OCI-LY3 (cell line): ENCODE measurements at regions not wholly inside any gene's neighbourhood (a gene's known extent, or its start where the extent isn't known, plus 50 kb on each side); places are given as distances from the start of the nearest gene placed in this dataset.

Source experiments
- H2AFZ ChIP-seq: fragments of 200-600, 300-600 bp; shearing (Covaris generic); 2 replicates; pipeline ENCODE4 v1.6.0; 2014; ENCODE audit warnings: antibody characterized with exemption, low read depth, low read length
- H3K27ac ChIP-seq: fragments of 200-600, 300-600 bp; sonication (generic); 2 replicates; pipeline ENCODE4 v1.5.1; 2014; ENCODE audit warnings: mild to moderate bottlenecking, low read length, moderate library complexity, mixed read lengths
- H3K27me3 ChIP-seq: fragments of 200-600, 300-600 bp; sonication (generic); 2 replicates; pipeline ENCODE4 v1.6.1; 2014; ENCODE audit warnings: low read depth, low read length, mixed read lengths
- H3K36me3 ChIP-seq: fragments of 200-600, 300-600 bp; sonication (generic); replicated peaks from 2 replicates; pipeline ENCODE3; 2014; ENCODE audit warnings: low read depth, low read length, mixed read lengths
- H3K4me1 ChIP-seq: fragments of 300-600, 200-600 bp; sonication (generic); 2 replicates; pipeline ENCODE4 v1.6.1; 2014; ENCODE audit warnings: low read length, mixed read lengths
- H3K4me2 ChIP-seq: fragments of 200-600, 300-600 bp; sonication (generic); 2 replicates; pipeline ENCODE4 v1.6.1; 2014; ENCODE audit warnings: low read length, mixed read lengths
- H3K4me3 ChIP-seq: fragments of 300-600, 200-600 bp; sonication (generic); 2 replicates; pipeline ENCODE4 v1.5.1; 2014; ENCODE audit warnings: antibody characterized with exemption, mild to moderate bottlenecking, low read length, moderate library complexity
- H3K79me2 ChIP-seq: fragments of 300-600, 200-600 bp; shearing (Covaris generic); 2 replicates; pipeline ENCODE4 v1.6.1; 2014; ENCODE audit warnings: mild to moderate bottlenecking, low read length, mixed read lengths
- H3K9ac ChIP-seq: fragments of 300-600, 200-600 bp; shearing (Covaris generic); 2 replicates; pipeline ENCODE4 v1.6.0; 2014; ENCODE audit warnings: mild to moderate bottlenecking, low read length, moderate library complexity
- H3K9me3 ChIP-seq: fragments of 200-600, 300-600 bp; shearing (Covaris generic); 2 replicates; pipeline ENCODE4 v1.6.1; 2014; ENCODE audit warnings: low read length, mixed read lengths; ENCODE audit not compliant: insufficient read depth
- H4K20me1 ChIP-seq: fragments of 200-600, 300-600 bp; sonication (generic); 2 replicates; pipeline ENCODE4 v1.6.1; 2016; ENCODE audit warnings: low read length, mixed read lengths; ENCODE audit not compliant: insufficient read depth
- EZH2phosphoT487 ChIP-seq: fragments of 200-600 bp; shearing (Covaris generic); IDR thresholded peaks from 2 replicates; pipeline ENCODE4 v1.6.1; 2018; ENCODE audit warnings: antibody characterized with exemption, mixed run types, low read depth
- TF ChIP-seq, protein P1 (sequence below): fragments of 200-600, 300-600 bp; sonication (generic); IDR thresholded peaks from 2 replicates; pipeline ENCODE4 v1.5.1; 2014; ENCODE audit warnings: antibody characterized with exemption, low read length, low read depth

DNA sequence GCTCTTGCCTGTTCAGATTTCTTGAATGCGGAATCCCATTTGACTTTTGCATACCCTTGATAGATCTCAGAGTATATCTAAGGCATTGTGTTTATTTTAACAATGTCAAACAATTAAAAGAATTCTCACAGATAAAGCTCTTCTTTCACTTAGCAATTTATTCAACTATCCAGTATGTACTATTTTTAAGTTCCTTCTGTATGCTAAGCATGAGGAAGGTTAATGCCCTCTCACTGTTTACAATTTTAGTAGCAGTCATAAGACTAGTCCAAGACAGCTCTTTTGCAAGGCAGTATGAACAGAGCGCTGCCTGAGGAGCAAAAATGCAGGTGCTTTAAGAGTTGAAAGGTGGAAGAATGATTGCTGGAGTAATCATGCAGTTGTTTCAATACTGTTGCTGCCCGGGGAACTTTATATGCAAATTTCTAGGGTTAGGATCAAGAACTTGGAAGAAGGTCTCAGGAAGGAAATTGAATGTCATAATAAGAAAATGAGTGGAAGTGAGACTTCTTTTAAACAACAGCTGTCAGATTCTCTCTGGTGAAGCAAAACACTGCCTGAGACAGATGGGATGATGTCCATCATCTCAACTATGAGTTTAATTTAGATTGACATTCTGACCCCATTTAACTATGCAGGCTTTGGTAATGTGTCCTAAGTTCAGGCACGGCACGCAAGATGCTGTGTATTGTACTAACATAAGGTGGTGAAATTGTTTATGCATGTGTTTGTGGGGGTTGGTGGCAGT, 1303.5 kb upstream of the CITED2 start:
- peaks cover 9% of the 10 kb centered on the region for H3K4me1 ChIP-seq
- H3K27ac ChIP-seq, result no peak overlapping the region
- no peaks in the 10 kb centered on the region for H3K9me3 ChIP-seq
- peak overlapping the region; percentile 37 for H3K4me2 ChIP-seq
- H3K79me2 ChIP-seq, result no peaks in the 10 kb centered on the region
- no peak overlapping the region for H2AFZ ChIP-seq
- H4K20me1 ChIP-seq, result no peaks in the 10 kb centered on the region
- no peak overlapping the region for H3K4me3 ChIP-seq
- H3K27me3 ChIP-seq, result no peaks in the 10 kb centered on the region
- no peak overlapping the region for H3K9ac ChIP-seq
- no peak for TF ChIP-seq EZH2phosphoT487
- TF ChIP-seq, protein P1, sequence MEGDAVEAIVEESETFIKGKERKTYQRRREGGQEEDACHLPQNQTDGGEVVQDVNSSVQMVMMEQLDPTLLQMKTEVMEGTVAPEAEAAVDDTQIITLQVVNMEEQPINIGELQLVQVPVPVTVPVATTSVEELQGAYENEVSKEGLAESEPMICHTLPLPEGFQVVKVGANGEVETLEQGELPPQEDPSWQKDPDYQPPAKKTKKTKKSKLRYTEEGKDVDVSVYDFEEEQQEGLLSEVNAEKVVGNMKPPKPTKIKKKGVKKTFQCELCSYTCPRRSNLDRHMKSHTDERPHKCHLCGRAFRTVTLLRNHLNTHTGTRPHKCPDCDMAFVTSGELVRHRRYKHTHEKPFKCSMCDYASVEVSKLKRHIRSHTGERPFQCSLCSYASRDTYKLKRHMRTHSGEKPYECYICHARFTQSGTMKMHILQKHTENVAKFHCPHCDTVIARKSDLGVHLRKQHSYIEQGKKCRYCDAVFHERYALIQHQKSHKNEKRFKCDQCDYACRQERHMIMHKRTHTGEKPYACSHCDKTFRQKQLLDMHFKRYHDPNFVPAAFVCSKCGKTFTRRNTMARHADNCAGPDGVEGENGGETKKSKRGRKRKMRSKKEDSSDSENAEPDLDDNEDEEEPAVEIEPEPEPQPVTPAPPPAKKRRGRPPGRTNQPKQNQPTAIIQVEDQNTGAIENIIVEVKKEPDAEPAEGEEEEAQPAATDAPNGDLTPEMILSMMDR, result no peak
- no peaks in the 10 kb centered on the region for H3K36me3 ChIP-seq

- Histone ChIP-seq H3K4me3 (no peak overlapping the region), H3K9me3 (no peaks in the 10 kb centered on the region), H3K79me2 (no peaks in the 10 kb centered on the region), H3K4me1 (no peaks in the 10 kb centered on the region), H2AFZ (no peak overlapping the region), H3K36me3 (no peaks in the 10 kb centered on the region), H4K20me1 (no peaks in the 10 kb centered on the region), H3K27ac (no peak overlapping the region), H3K27me3 (no peaks in the 10 kb centered on the region), H3K9ac (no peak overlapping the region), H3K4me2 (no peak overlapping the region)
- TF ChIP-seq, protein P1, result no peak
- no peak for TF ChIP-seq EZH2phosphoT487
Observed at GRCh38 chr6:140671926-140672325, 1297.5 kb upstream of the CITED2 start.

GRCh38 chr6:140670021-140670420, 1295.6 kb upstream of the CITED2 start:
- H3K27ac ChIP-seq, result no peak overlapping the region
- H2AFZ ChIP-seq, result no peak overlapping the region
- no peaks in the 10 kb centered on the region for H3K27me3 ChIP-seq

DNA sequence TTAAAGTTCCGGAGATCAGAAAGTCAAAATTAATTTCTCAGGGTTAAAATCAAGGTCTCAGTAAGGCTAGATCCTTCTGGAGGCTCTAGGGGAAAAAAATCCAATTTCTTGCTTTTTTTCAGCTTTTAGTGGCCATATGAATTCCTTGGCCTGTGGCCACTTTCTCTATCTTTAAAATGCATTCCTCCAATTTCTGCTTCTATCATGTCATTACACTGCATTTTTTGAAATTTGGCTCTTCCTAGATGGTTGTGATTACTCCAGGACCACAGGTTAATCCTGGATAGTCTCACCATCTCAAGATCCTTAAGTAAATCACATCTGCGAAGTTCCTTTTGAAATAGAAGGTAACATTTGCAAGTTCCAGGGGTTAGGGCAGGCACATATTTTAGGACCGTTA, 1294.9 kb upstream of the CITED2 start:
- no peak overlapping the region for H2AFZ ChIP-seq
- H3K9ac ChIP-seq, result no peak overlapping the region
- no peaks in the 10 kb centered on the region for H4K20me1 ChIP-seq
- no peaks in the 10 kb centered on the region for H3K9me3 ChIP-seq
- peaks cover 1% of the 10 kb centered on the region for H3K4me1 ChIP-seq
- no peak overlapping the region for H3K27ac ChIP-seq
- TF ChIP-seq EZH2phosphoT487, result no peak
- TF ChIP-seq, protein P1, result no peak
- H3K79me2 ChIP-seq, result no peaks in the 10 kb centered on the region
- no peaks in the 10 kb centered on the region for H3K27me3 ChIP-seq
- no peak overlapping the region for H3K4me2 ChIP-seq
- H3K4me3 ChIP-seq, result no peak overlapping the region
- H3K36me3 ChIP-seq, result no peaks in the 10 kb centered on the region

More at GRCh38 chr6:140670021-140670420, 1295.6 kb upstream of the CITED2 start:
- Histone ChIP-seq H3K36me3 (no peaks in the 10 kb centered on the region), H3K9ac (no peak overlapping the region), H3K4me3 (no peak overlapping the region), H3K4me2 (no peak overlapping the region), H3K9me3 (no peaks in the 10 kb centered on the region), H3K79me2 (no peaks in the 10 kb centered on the region), H4K20me1 (no peaks in the 10 kb centered on the region), H3K4me1 (no peaks in the 10 kb centered on the region)
- TF ChIP-seq, protein P1, result no peak
- no peak for TF ChIP-seq EZH2phosphoT487
